DMS153 treated with DMSO at 0.1 percent for 48 hours (cell line): ENCODE measurements at regions not wholly inside any gene's neighbourhood (a gene's known extent, or its start where the extent isn't known, plus 50 kb on each side); places are given as distances from the start of the nearest gene placed in this dataset.

ENCODE experiments used
- DNase-seq: peaks from one replicate; lab custom pipeline; 2025; ENCODE audit not compliant: unreplicated experiment; lab: John Stamatoyannopoulos, UW

DNA sequence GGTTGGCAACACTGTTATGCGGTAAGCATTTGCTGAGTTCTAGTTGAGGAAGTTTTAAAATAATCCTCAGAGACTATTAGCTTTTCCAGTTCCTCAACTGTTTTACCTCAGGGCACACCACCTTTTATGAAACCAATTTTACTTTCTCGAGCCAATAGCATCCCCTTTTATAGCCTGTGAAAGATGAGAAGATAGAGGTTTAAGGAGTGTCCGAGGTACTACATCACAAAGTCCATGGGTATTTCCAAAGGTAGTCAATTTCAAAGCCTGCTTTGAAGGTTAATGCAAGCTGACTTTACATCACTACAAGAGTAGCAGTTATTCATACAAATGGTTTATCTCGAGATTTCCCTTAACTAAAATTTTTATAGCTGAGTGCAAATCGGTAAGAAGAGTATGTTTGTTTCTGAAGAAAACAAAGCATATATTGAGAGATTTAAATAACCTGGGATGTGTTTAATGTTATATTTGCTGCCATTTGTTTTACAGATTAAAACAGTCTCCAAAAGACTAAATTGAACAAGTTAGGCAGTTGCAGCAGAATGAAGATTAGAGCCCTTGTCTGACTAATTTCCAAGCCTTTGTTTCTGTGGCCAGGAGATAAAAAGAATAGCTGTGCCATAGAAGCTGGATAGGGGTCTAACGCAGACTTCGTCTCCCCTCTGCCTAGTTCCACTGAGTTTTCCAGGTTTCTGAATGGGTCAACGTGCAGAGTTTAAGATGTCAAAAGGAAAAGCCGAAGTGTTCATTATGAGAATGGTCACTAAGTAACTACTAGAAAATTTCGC, 74.7 kb upstream of the TRPC4 start:
- DNase-seq: no peak

DNA sequence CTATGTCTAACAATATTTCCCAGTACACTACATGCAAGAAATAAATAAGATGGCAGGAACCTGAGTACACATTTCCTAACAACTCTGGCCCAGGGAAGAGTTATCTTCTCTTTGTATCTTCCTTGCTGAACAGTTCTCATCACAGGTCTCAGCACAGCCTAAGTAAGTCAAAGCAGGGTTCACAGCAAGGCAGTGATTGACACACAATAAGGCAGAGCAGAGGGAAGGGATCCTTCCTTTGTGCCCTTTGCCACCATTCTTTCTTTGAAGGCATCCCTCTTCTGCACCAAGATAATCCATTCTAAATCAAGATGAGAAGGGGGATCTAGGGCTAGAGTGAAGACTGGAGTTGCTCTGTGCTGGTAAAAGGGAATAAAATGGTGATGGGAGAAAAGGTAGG, 73.4 kb upstream of the TRPC4 start:
- DNase-seq: no peak

DNA sequence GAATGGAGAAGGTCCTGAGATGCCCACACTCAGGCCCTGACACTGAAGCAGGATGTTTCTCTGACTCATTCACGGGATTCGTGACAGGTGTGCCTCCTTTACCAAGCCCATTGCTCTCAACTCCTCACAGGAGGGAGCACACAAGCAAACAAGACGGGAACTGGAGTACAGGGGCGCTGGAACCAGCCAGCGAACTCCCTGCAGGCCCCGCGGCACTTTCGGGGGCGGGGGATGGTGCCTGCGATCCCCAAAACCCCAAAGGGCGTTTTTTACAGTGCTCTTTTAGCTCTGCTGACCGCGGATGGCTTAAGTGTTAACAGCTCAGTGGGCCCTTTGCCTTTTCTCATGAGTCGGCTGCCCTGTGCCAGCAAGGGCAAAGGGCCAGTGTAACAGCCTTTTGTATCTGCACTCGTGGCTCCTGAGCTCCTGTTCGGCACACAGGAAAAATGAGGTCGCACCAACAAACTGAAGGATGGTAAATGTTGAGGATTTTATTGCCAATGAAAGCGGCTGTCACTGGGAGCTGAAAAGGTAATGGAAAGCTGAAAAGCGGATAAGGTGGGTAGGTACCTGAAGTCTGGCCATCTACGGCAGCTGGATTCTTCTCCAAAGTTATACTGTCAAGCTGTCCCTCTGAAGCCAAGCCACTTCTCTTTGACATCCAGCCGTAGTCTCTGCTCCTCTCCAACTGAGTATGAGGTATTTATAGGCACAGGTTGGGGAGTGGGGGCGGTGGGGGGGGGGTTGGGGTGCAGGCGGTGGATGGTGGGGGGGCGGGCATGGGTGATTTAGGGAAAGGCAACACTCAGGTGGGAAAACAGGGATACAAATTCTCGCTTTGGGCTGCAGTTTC, 65.0 kb upstream of the TRPC4 start:
- no peak for DNase-seq

DNA sequence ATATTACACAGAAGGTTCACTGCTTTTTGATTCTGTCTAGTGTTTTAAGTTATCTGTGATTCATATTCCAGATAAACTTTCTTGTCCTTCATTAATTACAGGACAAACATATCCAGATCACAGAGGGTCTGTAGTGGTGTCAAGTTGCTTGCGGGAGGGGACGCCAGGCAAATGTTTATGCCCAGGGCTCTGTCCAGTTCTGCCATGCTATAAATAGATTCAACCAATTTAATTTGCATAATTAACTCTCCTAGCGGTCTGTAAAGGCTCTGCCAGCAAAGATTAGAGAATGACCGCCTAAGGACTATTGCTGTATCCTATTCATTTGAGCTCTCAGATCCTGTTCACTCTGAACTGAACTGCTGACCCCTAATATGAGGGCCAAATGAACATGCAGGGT, 59.7 kb upstream of the TRPC4 start:
- no peak for DNase-seq

DNA sequence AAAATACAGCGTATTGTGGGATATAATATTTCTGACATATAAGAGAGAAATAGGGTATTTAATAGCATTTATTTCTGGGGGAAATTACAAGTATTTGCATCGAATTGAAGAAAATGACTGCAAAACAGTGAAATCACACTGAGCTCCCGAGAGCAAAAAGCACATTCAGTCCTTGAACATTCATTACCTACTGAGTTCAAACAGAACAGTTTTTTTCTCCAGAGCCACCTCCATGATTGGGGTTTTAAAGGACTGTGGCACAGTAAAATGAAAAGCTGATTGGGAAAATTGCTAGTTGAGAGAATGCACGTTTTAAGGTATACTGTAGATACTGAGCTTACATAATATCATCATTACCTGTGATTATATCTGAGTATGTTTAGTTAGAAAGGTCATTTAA, 58.0 kb upstream of the TRPC4 start:
- no peak for DNase-seq

DNA sequence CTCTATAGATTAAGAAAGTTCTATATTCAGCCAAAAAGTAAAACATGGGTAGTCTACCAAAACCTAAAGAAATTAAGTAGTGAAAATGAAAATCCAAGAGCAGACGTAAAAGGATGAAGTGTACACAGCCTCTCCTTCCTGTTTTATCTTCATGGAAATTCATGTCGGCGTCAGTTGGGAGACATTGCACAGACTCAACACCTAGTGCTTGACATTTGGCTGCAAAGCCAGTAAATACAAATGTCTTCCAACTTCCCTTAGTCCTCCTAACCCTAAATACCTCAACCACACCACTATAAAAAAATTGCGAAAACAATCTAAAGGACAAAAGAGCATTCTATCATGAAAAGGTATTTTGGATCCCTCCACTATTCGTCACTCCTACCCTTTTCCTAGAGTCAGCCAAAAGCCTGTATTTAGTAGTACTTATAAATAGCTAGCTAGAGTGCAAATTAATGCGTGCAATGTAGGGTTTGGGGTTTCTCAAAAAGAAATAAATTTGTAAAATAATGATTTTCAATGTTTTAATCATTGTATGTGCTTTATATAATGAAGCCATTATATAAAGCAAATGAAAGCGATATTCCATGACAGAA, 56.4 kb upstream of the TRPC4 start:
- DNase-seq: no peak

DNA sequence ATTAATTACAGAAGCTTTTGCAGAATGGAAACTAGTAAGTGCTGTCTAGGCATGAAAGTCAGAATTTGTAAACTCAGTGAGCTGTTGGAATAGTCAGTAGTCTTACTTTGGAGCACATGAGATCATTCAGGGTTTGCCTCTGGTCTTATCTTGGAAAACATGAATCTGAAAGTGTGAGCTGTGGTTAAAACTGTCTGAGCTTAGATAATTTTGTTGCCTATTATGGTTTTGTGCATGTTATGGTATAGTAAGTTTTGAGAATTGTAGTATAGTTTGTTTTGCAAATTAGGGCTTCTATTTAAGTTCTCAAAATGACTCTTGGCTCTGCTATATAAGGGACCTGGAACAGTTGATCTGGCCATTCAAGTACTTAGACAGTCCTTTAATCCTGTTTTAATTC, 53.7 kb upstream of the TRPC4 start:
- DNase-seq: no peak

DNA sequence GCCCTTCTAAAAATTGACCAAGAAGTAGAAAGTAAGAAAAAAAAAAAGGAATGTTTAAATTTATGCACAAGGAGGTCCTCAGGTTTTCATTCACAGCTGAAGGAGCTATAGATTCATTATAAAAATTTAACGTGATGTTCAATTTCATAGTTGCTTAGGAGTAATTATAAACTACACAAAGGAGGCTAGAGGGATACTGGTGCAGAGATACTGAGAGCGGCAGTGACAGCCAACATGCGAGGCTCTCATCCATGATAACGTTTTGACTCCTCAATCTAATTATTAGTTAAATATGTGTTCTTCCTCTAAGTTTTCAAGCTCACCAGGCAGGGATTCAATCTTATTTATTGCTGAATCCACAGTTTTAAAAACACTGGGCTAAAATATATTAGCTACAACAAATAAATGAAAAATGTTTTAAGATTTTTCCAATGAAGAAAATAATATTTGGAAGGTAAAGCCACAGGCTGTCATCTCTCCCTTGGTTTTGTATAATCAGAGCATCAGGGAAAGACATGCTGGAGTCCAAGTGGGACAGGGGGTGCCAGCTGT, 49.8 kb upstream of the TRPC4 start:
- no peak for DNase-seq
